ENCODE measurements at regions not wholly inside any gene's neighbourhood (a gene's known extent, or its start where the extent isn't known, plus 50 kb on each side); places are given as distances from the start of the nearest gene placed in this dataset.

- H3K9me3 Mint-ChIP-seq, result no peaks in the 10 kb centered on the region
- H3K27ac Mint-ChIP-seq, result no peak overlapping the region
- no peaks in the 10 kb centered on the region for H3K27me3 Mint-ChIP-seq
- no peak for DNase-seq
- H3K4me3 Mint-ChIP-seq, result no peak overlapping the region
- H3K36me3 Mint-ChIP-seq (ENCODE audit: low read depth), result no peaks in the 10 kb centered on the region
- H3K4me1 Mint-ChIP-seq, result no peaks in the 10 kb centered on the region
- ChIA-PET POLR2A (no interaction called here), CTCF (no interaction called here)
Observed at GRCh38 chr2:129318581-129319421, 660.7 kb upstream of the RAB6C start.

- Mint-ChIP-seq H3K27ac (no peak overlapping the region), H3K4me1 (no peaks in the 10 kb centered on the region), H3K27me3 (no peaks in the 10 kb centered on the region), H3K36me3 (ENCODE audit: low read depth) (no peaks in the 10 kb centered on the region), H3K9me3 (no peaks in the 10 kb centered on the region), H3K4me3 (no peak overlapping the region)
- ChIA-PET CTCF (no interaction called here), POLR2A (no interaction called here)
- DNase-seq, result no peak
Observed at GRCh38 chr2:129319422-129319717, 660.1 kb upstream of the RAB6C start.

GRCh38 chr2:129320288-129320687 lies 659.2 kb upstream of the RAB6C start:
- no peak overlapping the region for H3K4me3 Mint-ChIP-seq
- ChIA-PET POLR2A (no interaction called here), CTCF (no interaction called here)
- no peak for DNase-seq
- no peaks in the 10 kb centered on the region for H3K36me3 Mint-ChIP-seq (ENCODE audit: low read depth)
- H3K4me1 Mint-ChIP-seq, result no peaks in the 10 kb centered on the region
- no peaks in the 10 kb centered on the region for H3K9me3 Mint-ChIP-seq
- H3K27me3 Mint-ChIP-seq, result no peaks in the 10 kb centered on the region
- H3K27ac Mint-ChIP-seq, result no peak overlapping the region

DNA sequence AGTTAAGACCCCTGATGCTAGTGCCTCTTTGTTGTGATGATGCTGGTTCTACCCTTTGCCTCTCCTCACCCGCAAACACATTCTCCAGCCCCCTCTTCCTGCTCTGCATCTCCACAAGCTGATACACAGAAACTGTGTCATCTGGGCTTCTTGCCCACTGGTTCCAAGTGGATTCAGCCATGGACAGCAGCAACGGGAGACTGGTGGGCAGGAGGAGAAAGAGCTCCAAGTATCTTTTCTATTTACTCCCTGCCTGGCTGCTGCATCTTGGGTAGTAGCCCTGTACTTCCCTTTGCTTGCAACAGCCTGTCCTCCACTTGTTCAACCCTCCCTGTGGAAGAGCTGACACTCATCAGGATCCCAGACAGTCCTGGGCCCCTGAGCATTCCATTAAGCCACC lies 655.1 kb upstream of the RAB6C start:
- Mint-ChIP-seq H3K9me3 (peaks cover 2% of the 10 kb centered on the region), H3K4me3 (no peak overlapping the region), H3K27me3 (no peaks in the 10 kb centered on the region), H3K4me1 (no peaks in the 10 kb centered on the region), H3K27ac (no peak overlapping the region), H3K36me3 (ENCODE audit: low read depth) (no peaks in the 10 kb centered on the region)
- POLR2A ChIA-PET, result no interaction called here
- CTCF ChIA-PET, result no interaction called here
- no peak for DNase-seq

- H3K4me1 Mint-ChIP-seq, result no peaks in the 10 kb centered on the region
- peaks cover 4% of the 10 kb centered on the region for H3K9me3 Mint-ChIP-seq
- no peaks in the 10 kb centered on the region for H3K27me3 Mint-ChIP-seq
- no peak overlapping the region for H3K4me3 Mint-ChIP-seq
- no peak overlapping the region for H3K27ac Mint-ChIP-seq
- DNase-seq, result no peak
- ChIA-PET POLR2A (no interaction called here), CTCF (no interaction called here)
- H3K36me3 Mint-ChIP-seq (ENCODE audit: low read depth), result no peaks in the 10 kb centered on the region
Observed at GRCh38 chr2:129325151-129325550, 654.3 kb upstream of the RAB6C start.

GRCh38 chr2:129329574-129329973 lies 649.9 kb upstream of the RAB6C start:
- ChIA-PET POLR2A (no interaction called here), CTCF (no interaction called here)
- H3K4me3 Mint-ChIP-seq, result no peak overlapping the region
- H3K27me3 Mint-ChIP-seq, result no peaks in the 10 kb centered on the region
- no peaks in the 10 kb centered on the region for H3K36me3 Mint-ChIP-seq (ENCODE audit: low read depth)
- no peaks in the 10 kb centered on the region for H3K4me1 Mint-ChIP-seq
- H3K27ac Mint-ChIP-seq, result no peak overlapping the region
- peaks cover 4% of the 10 kb centered on the region for H3K9me3 Mint-ChIP-seq
- no peak for DNase-seq

DNA sequence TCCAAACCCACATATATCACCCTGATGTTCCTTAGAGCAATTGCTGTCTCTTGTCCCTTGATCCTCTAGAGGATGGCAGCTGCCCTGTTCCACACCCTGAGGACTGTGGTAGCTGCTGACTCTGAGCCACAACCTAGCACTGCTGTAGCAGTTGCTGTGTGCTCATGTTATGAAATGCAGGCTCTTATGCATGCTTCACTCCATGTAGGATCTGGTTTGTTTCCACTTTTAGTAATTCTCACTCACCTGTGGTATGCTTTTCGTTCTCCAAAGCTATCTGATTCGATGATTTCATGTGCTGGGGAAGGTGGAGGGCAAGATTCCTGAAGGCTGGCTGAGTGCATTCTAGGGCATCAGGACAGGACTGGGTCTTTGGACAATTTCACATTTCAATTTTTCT lies 649.0 kb upstream of the RAB6C start:
- Mint-ChIP-seq H3K4me3 (no peak overlapping the region), H3K4me1 (no peaks in the 10 kb centered on the region), H3K27ac (no peak overlapping the region), H3K36me3 (ENCODE audit: low read depth) (no peaks in the 10 kb centered on the region), H3K27me3 (no peaks in the 10 kb centered on the region), H3K9me3 (peaks cover 4% of the 10 kb centered on the region)
- no peak for DNase-seq
- CTCF ChIA-PET, result no interaction called here
- POLR2A ChIA-PET, result no interaction called here

- H3K36me3 Mint-ChIP-seq (ENCODE audit: low read depth), result no peaks in the 10 kb centered on the region
- DNase-seq, result no peak
- H3K27me3 Mint-ChIP-seq, result no peaks in the 10 kb centered on the region
- CTCF ChIA-PET, result no interaction called here
- H3K4me1 Mint-ChIP-seq, result no peaks in the 10 kb centered on the region
- no peak overlapping the region for H3K27ac Mint-ChIP-seq
- POLR2A ChIA-PET, result no interaction called here
- peaks cover 4% of the 10 kb centered on the region for H3K9me3 Mint-ChIP-seq
- no peak overlapping the region for H3K4me3 Mint-ChIP-seq
Observed at GRCh38 chr2:129331638-129332037, 647.8 kb upstream of the RAB6C start.

DNA sequence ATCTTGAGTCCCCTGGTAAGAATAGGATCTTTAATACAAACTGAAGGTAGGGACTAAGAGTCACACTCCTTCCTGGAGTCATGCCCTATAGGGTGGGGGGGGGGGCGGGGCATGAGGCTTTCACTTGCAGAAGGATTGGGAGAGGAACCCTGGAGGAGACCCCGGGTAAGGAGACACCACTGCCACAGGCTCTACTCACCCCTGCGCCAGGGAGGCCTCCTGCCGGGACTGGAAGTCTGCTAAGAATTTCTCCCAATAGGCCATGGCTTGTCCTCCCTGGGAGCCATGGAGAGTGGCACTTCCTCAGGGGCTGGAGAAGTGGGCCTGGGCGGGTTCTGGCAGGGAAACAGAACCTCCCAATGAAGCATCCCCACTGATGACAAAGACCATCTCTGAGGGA lies 645.3 kb upstream of the RAB6C start:
- no peak overlapping the region for H3K4me3 Mint-ChIP-seq
- H3K9me3 Mint-ChIP-seq, result peaks cover 4% of the 10 kb centered on the region
- no peaks in the 10 kb centered on the region for H3K27me3 Mint-ChIP-seq
- ChIA-PET POLR2A (no interaction called here), CTCF (no interaction called here)
- H3K36me3 Mint-ChIP-seq (ENCODE audit: low read depth), result no peaks in the 10 kb centered on the region
- no peak for DNase-seq
- no peaks in the 10 kb centered on the region for H3K4me1 Mint-ChIP-seq
- H3K27ac Mint-ChIP-seq, result no peak overlapping the region

DNA sequence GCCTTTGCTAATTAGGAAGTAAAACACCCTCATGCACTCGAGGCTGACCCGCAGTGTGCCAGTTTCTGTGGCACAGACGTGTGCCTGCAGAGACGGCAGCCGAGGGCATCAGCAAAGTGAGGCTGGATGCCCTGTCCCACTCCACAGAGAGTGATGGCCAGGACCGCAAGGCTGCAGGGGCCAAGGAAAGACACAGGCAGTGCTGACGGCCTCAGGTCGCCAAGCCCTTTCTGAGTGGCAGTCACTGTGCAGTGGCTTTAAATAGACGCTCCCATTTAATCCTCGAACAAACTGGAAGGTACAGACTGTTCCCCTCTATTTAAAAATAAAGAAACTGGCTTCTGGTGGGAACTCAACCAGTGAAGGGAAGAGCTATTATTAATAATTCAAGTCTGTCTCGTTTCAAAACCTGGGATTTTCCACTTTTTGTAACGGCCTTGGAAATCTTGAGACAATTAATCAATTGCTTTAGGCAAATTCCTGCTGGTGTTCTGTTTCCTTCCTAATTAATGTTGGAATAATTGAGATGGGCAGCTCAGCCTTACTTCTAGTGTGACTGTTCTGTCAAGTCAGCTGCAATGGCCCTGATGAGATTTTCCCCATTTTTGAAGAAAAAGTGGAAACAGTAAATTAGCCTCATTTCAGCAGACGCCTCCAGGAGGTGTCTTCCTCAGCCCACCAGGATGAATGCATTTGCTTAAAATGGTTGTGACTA lies 644.6 kb upstream of the RAB6C start:
- POLR2A ChIA-PET, result no interaction called here
- H3K27ac Mint-ChIP-seq, result no peak overlapping the region
- DNase-seq, result no peak
- no peak overlapping the region for H3K4me3 Mint-ChIP-seq
- no peaks in the 10 kb centered on the region for H3K4me1 Mint-ChIP-seq
- H3K27me3 Mint-ChIP-seq, result no peaks in the 10 kb centered on the region
- H3K36me3 Mint-ChIP-seq (ENCODE audit: low read depth), result no peaks in the 10 kb centered on the region
- H3K9me3 Mint-ChIP-seq, result no peaks in the 10 kb centered on the region
- CTCF ChIA-PET, result no interaction called here

- peaks cover 2% of the 10 kb centered on the region for H3K9me3 Mint-ChIP-seq
- no peak overlapping the region for H3K27ac Mint-ChIP-seq
- ChIA-PET POLR2A (no interaction called here), CTCF (no interaction called here)
- H3K36me3 Mint-ChIP-seq (ENCODE audit: low read depth), result no peaks in the 10 kb centered on the region
- no peaks in the 10 kb centered on the region for H3K27me3 Mint-ChIP-seq
- no peak for DNase-seq
- no peak overlapping the region for H3K4me3 Mint-ChIP-seq
- no peaks in the 10 kb centered on the region for H3K4me1 Mint-ChIP-seq
Observed at GRCh38 chr2:129336276-129336675, 643.2 kb upstream of the RAB6C start.

GRCh38 chr2:129337076-129337475 lies 642.4 kb upstream of the RAB6C start:
- Mint-ChIP-seq H3K4me3 (no peak overlapping the region), H3K4me1 (no peaks in the 10 kb centered on the region), H3K36me3 (ENCODE audit: low read depth) (no peaks in the 10 kb centered on the region), H3K27me3 (no peaks in the 10 kb centered on the region), H3K27ac (no peak overlapping the region), H3K9me3 (peaks cover 2% of the 10 kb centered on the region)
- DNase-seq, result no peak
- ChIA-PET CTCF (no interaction called here), POLR2A (no interaction called here)

GRCh38 chr2:129345540-129345939 lies 633.9 kb upstream of the RAB6C start:
- ChIA-PET POLR2A (no interaction called here), CTCF (no interaction called here)
- H3K27ac Mint-ChIP-seq, result no peak overlapping the region

DNA sequence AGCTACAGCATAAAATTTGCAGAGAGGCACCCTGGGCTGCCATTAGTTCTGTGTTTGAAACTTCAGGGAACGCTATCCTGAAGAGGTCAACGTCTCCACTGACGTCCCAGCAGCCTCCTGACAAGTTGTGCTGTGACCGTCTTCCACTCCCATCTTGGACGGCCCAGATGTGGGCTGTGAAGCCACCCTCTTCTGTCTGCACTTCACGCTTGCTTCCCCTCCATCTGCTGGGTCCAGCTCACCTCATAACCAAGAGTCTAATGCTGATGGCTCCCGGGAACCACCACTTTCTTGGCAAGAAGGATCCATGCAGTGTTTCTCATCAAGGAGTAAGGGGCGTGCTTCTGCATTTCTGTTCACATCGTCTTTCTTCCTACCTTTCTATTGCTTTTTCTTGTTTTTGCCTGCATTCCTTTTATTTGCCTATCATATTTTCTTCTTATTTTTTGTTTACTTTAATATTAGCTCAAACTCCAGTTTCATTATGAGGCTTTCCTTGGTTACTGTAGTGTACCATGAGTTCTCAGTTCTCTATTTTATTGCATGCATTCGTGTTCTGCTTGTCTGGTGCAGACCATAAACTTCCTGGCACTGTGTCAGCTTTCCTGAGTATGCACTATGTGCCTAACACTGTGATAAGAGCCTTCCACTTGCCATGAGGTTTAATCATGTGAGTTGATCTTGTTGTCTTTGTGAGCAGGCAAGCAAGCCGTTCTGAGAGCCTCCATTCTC lies 631.8 kb upstream of the RAB6C start:
- H3K36me3 Mint-ChIP-seq (ENCODE audit: low read depth), result no peaks in the 10 kb centered on the region
- no peaks in the 10 kb centered on the region for H3K4me1 Mint-ChIP-seq
- H3K27ac Mint-ChIP-seq, result no peak overlapping the region
- POLR2A ChIA-PET, result no interaction called here
- CTCF ChIA-PET, result no interaction called here
- DNase-seq, result no peak
- H3K4me3 Mint-ChIP-seq, result no peak overlapping the region
- H3K27me3 Mint-ChIP-seq, result no peaks in the 10 kb centered on the region
- no peaks in the 10 kb centered on the region for H3K9me3 Mint-ChIP-seq

More at GRCh38 chr2:129345540-129345939, 633.9 kb upstream of the RAB6C start:
- DNase-seq, result no peak
- Mint-ChIP-seq H3K27me3 (no peaks in the 10 kb centered on the region), H3K4me3 (no peak overlapping the region), H3K36me3 (ENCODE audit: low read depth) (no peaks in the 10 kb centered on the region), H3K4me1 (no peaks in the 10 kb centered on the region), H3K9me3 (no peaks in the 10 kb centered on the region)
